ENCODE measurements at regions not wholly inside any gene's neighbourhood (a gene's known extent, or its start where the extent isn't known, plus 50 kb on each side); places are given as distances from the start of the nearest gene placed in this dataset.
A peak's percentile ranks its signal among the peaks of the same experiment; 100 is the strongest.

DNA sequence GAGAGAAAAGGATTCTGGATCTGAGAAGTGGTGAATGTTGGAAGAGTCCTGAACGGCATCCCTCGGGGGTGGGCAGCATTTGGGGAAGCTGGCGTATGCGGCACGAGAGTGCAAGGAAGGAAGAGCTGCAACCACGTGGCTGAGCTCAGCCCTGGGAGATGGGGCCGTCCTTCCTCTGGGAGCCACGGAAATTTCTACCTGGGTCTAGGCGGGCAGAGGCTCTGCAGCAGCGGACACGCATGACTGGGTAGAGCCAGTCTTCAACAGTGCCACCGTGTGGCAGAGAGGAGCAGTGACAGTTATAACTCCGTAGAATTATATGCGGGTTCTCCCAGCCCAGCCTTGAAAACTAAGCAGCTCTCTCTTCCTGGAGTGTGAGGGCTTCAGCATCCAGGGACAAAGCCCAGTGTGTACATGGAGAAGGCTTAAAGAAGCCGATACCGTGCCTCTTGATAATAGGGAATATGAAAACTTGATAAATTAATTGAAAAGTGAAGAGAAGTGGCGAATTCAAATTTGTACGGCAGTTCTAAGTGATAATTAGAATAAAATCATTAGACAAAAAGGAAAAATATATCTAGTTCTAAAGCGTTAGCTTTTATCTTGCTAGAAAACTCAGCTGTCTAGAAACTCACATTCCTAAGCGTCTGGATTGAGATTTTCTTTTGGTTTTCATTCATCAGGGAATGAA, 82.9 kb upstream of the STXBP6 start (continued):
- TF ChIP-seq, protein P1, sequence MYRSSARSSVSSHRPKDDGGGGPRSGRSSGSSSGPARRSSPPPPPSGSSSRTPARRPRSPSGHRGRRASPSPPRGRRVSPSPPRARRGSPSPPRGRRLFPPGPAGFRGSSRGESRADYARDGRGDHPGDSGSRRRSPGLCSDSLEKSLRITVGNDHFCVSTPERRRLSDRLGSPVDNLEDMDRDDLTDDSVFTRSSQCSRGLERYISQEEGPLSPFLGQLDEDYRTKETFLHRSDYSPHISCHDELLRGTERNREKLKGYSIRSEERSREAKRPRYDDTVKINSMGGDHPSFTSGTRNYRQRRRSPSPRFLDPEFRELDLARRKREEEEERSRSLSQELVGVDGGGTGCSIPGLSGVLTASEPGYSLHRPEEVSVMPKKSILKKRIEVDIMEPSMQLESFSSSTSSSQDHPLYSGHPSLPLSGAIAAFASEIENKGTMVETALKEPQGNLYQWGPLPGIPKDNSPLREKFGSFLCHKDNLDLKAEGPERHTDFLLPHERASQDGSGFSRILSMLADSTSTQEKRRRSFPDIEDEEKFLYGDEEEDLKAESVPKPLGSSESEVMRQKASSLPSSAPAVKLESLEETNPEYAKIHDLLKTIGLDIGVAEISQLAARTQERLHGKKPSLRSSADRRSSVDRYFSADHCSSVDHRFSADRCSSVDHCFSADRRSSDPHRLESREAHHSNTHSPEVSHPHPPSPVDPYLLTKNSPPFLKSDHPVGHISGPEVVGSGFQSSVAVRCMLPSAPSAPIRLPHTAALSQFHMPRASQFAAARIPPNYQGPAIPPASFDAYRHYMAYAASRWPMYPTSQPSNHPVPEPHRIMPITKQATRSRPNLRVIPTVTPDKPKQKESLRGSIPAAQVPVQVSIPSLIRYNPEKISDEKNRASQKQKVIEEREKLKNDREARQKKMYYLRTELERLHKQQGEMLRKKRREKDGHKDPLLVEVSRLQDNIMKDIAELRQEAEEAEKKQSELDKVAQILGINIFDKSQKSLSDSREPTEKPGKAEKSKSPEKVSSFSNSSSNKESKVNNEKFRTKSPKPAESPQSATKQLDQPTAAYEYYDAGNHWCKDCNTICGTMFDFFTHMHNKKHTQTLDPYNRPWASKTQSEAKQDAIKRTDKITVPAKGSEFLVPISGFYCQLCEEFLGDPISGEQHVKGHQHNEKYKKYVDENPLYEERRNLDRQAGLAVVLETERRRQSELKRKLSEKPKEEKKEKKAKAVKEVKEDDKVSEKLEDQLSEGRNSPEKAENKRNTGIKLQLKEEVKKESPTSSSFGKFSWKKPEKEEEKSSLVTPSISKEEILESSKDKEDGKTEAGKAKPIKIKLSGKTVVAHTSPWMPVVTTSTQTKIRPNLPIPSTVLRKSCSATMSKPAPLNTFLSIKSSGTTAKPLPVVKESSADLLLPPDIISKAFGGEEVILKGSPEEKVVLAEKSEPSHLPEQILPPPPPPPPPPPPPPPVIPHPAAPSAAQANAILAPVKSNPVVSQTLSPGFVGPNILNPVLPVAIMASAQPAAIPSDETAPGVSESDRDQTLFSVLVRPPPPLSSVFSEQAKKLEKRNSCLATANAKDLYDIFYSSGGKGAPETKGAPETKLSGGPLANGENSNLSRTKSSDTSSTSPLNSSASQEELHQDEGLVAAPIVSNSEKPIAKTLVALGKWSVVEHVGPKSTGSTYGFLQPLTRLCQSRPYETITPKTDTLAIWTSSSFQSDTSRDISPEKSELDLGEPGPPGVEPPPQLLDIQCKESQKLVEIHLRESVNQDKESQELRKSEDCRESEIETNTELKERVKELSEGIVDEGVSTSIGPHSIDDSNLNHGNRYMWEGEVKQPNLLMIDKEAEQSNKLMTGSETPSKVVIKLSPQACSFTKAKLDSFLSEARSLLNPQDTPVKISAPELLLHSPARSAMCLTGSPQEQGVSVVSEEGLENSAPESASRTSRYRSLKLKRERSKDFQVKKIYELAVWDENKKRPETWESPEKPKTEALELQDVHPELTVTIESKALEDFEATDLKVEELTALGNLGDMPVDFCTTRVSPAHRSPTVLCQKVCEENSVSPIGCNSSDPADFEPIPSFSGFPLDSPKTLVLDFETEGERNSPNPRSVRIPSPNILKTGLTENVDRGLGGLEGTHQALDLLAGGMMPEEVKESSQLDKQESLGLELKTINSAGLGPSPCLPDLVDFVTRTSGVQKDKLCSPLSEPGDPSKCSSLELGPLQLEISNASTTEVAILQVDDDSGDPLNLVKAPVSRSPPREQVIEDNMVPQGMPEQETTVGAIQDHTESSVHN (CRISPR knock-in tag; IDR thresholded peaks at IDR 0.05): 0 out of 2 replicates have a peak, but pooled peaks have one; percentile 58
- no peak for TF ChIP-seq TOPORS (CRISPR knock-in tag; IDR thresholded peaks at IDR 0.05)
- no peak for TF ChIP-seq YEATS4 (CRISPR knock-in tag; IDR thresholded peaks at IDR 0.05; ENCODE audit: borderline replicate concordance)
- TF ChIP-seq SIX1 (CRISPR knock-in tag; IDR thresholded peaks at IDR 0.05; ENCODE audit: borderline replicate concordance): 0 out of 2 replicates have a peak, but pooled peaks have one; percentile 16
- peak; percentile 49 for TF ChIP-seq U2AF1 (optimal IDR thresholded peaks at IDR 0.05; ENCODE audit: low read depth, low read length)
- TF ChIP-seq HMG20A (CRISPR knock-in tag; IDR thresholded peaks at IDR 0.05; ENCODE audit: borderline replicate concordance): 0 out of 2 replicates have a peak, but pooled peaks have one; percentile 35
- peak; percentile 64 for TF ChIP-seq ZNF12 (CRISPR knock-in tag; IDR thresholded peaks at IDR 0.05)
- TF ChIP-seq NR2F6 (IDR thresholded peaks at IDR 0.05): no peak
- TF ChIP-seq NR2F6 (CRISPR knock-in tag; IDR thresholded peaks at IDR 0.05): peak; percentile 49; the same call in 1 of the 2 replicates
- TF ChIP-seq, protein P2, sequence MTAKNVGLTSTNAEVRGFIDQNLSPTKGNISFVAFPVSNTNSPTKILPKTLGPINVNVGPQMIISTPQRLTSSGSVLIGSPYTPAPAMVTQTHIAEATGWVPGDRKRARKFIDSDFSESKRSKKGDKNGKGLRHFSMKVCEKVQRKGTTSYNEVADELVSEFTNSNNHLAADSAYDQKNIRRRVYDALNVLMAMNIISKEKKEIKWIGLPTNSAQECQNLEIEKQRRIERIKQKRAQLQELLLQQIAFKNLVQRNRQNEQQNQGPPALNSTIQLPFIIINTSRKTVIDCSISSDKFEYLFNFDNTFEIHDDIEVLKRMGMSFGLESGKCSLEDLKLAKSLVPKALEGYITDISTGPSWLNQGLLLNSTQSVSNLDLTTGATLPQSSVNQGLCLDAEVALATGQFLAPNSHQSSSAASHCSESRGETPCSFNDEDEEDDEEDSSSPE (CRISPR knock-in tag; IDR thresholded peaks at IDR 0.05): peak; percentile 62; the same call in 1 of the 2 replicates
- 0 out of 2 replicates have a peak, but pooled peaks have one; percentile 30 for TF ChIP-seq FOXO1 (CRISPR knock-in tag; IDR thresholded peaks at IDR 0.05)
- TF ChIP-seq MIXL1 (CRISPR knock-in tag; IDR thresholded peaks at IDR 0.05): peak; percentile 78
- TF ChIP-seq ZNF644 (CRISPR knock-in tag; IDR thresholded peaks at IDR 0.05; ENCODE audit: low read depth): peak; percentile 86; the same call in 1 of the 2 replicates
- TF ChIP-seq, protein P3, sequence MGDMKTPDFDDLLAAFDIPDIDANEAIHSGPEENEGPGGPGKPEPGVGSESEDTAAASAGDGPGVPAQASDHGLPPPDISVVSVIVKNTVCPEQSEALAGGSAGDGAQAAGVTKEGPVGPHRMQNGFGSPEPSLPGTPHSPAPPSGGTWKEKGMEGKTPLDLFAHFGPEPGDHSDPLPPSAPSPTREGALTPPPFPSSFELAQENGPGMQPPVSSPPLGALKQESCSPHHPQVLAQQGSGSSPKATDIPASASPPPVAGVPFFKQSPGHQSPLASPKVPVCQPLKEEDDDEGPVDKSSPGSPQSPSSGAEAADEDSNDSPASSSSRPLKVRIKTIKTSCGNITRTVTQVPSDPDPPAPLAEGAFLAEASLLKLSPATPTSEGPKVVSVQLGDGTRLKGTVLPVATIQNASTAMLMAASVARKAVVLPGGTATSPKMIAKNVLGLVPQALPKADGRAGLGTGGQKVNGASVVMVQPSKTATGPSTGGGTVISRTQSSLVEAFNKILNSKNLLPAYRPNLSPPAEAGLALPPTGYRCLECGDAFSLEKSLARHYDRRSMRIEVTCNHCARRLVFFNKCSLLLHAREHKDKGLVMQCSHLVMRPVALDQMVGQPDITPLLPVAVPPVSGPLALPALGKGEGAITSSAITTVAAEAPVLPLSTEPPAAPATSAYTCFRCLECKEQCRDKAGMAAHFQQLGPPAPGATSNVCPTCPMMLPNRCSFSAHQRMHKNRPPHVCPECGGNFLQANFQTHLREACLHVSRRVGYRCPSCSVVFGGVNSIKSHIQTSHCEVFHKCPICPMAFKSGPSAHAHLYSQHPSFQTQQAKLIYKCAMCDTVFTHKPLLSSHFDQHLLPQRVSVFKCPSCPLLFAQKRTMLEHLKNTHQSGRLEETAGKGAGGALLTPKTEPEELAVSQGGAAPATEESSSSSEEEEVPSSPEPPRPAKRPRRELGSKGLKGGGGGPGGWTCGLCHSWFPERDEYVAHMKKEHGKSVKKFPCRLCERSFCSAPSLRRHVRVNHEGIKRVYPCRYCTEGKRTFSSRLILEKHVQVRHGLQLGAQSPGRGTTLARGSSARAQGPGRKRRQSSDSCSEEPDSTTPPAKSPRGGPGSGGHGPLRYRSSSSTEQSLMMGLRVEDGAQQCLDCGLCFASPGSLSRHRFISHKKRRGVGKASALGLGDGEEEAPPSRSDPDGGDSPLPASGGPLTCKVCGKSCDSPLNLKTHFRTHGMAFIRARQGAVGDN (CRISPR knock-in tag; IDR thresholded peaks at IDR 0.05): peak; percentile 80
- TF ChIP-seq KDM2A (CRISPR knock-in tag; IDR thresholded peaks at IDR 0.05; ENCODE audit: borderline replicate concordance, low read depth): peak; percentile 94
- peak; percentile 76; the same call in 1 of the 2 replicates for TF ChIP-seq ZNF83 (CRISPR knock-in tag; IDR thresholded peaks at IDR 0.05; ENCODE audit: borderline replicate concordance)

All from HepG2 (cell line).